ENCODE measurements at regions not wholly inside any gene's neighbourhood (a gene's known extent, or its start where the extent isn't known, plus 50 kb on each side); places are given as distances from the start of the nearest gene placed in this dataset.

- no peak for TF ChIP-seq CTCF (IDR thresholded peaks at IDR 0.05; ENCODE audit: borderline replicate concordance, extremely low read depth, low read length, poor library complexity, severe bottlenecking)
- TF ChIP-seq EZH2 (IDR thresholded peaks at IDR 0.05; ENCODE audit: borderline replicate concordance, low read depth, low read length, severe bottlenecking): no peak
Observed at GRCh38 chr4:126995235-126995634, 637.5 kb upstream of the INTU start.
